IMR-90 (cell line): ENCODE measurements at regions not wholly inside any gene's neighbourhood (a gene's known extent, or its start where the extent isn't known, plus 50 kb on each side); places are given as distances from the start of the nearest gene placed in this dataset.

Experiments
- ATAC-seq: fragments of 200-7000 bp; cut with Tn5 transposase; 2 replicates; pipeline ENCODE4 v1.9.1; 2020; ENCODE audit warnings: low read depth, mild to moderate bottlenecking, moderate library complexity
- BruUV-seq: library from RNA; stranded (reverse); fragments of 400-500 nt; replicated peaks from 2 replicates; lab custom pipeline; 2021; lab: Mats Ljungman, UMichigan
- CTCF ChIA-PET: fragments of 300-600 bp; formaldehyde crosslinking; extraction: SDS; loops from one replicate; lab custom pipeline; 2021; ENCODE audit warnings: antibody characterized with exemption; lab: Yijun Ruan, JAX
- POLR2A ChIA-PET: fragments of 300-600 bp; sonication (Branson Sonifier 250); formaldehyde crosslinking; loops from one replicate; lab custom pipeline; 2022; ENCODE audit warnings: antibody characterized with exemption; ENCODE audit not compliant: unreplicated experiment; lab: Charles Lee
- DNase-seq: peaks from one replicate; pipeline ENCODE4 v3.0.0; 2013
- H2AFZ ChIP-seq: replicated peaks from 2 replicates; pipeline ENCODE3; 2013; ENCODE audit warnings: low read length, mild to moderate bottlenecking; ENCODE audit not compliant: poor library complexity
- H2AK5ac ChIP-seq: 2 replicates; pipeline ENCODE4 v1.6.1; 2013; ENCODE audit warnings: low read depth, low read length, inconsistent platforms
- H2AK9ac ChIP-seq: replicated peaks from 2 replicates; pipeline ENCODE3; 2013; ENCODE audit warnings: mild to moderate bottlenecking, low read depth, low read length, moderate library complexity; ENCODE audit not compliant: poor library complexity
- H2BK120ac ChIP-seq: 2 replicates; pipeline ENCODE4 v1.6.1; 2013; ENCODE audit warnings: low read depth, low read length, inconsistent platforms
- H2BK15ac ChIP-seq: 3 replicates; pipeline ENCODE4 v1.6.1; 2013; ENCODE audit warnings: low read depth, low read length, inconsistent platforms
- H2BK20ac ChIP-seq: 2 replicates; pipeline ENCODE4 v1.6.1; 2013; ENCODE audit warnings: low read depth, mild to moderate bottlenecking, inconsistent platforms, low read length, moderate library complexity
- H2BK5ac ChIP-seq: 2 replicates; pipeline ENCODE4 v1.6.1; 2013; ENCODE audit warnings: mild to moderate bottlenecking, low read depth, low read length, inconsistent platforms; ENCODE audit not compliant: poor library complexity, severe bottlenecking
- H3K14ac ChIP-seq: replicated peaks from 2 replicates; pipeline ENCODE4 v1.6.1; 2013; ENCODE audit warnings: low read depth, low read length, inconsistent platforms
- H3K18ac ChIP-seq: 2 replicates; pipeline ENCODE4 v1.6.1; 2013; ENCODE audit warnings: low read depth, low read length, control low read depth
- H3K23ac ChIP-seq: 2 replicates; pipeline ENCODE4 v1.6.1; 2013; ENCODE audit warnings: low read depth, low read length, inconsistent platforms
- H3K27ac ChIP-seq: 2 replicates; pipeline ENCODE4 v1.5.1; 2013; ENCODE audit warnings: mild to moderate bottlenecking, control low read depth, low read length; ENCODE audit not compliant: insufficient read depth
- H3K27me3 ChIP-seq: 2 replicates; pipeline ENCODE4 v1.6.1; 2013; ENCODE audit warnings: low read length; ENCODE audit not compliant: control insufficient read depth, insufficient read depth
- H3K36me3 ChIP-seq: 2 replicates; pipeline ENCODE4 v1.6.1; 2013; ENCODE audit warnings: low read length, mixed read lengths; ENCODE audit not compliant: control insufficient read depth, insufficient read depth
- H3K4ac ChIP-seq: 2 replicates; pipeline ENCODE4 v1.6.1; 2013; ENCODE audit warnings: low read depth, low read length, inconsistent platforms
- H3K4me1 ChIP-seq: 2 replicates; pipeline ENCODE4 v1.6.1; 2013; ENCODE audit warnings: low read length, mixed read lengths; ENCODE audit not compliant: control insufficient read depth, insufficient read depth
- H3K4me2 ChIP-seq: 2 replicates; pipeline ENCODE4 v1.6.1; 2013; ENCODE audit warnings: low read depth, mild to moderate bottlenecking, control low read depth, low read length, moderate library complexity
- H3K4me3 ChIP-seq: 2 replicates; pipeline ENCODE4 v1.5.1; 2013; ENCODE audit warnings: low read depth, mild to moderate bottlenecking, control low read depth, low read length, moderate library complexity; ENCODE audit not compliant: insufficient read depth
- H3K56ac ChIP-seq: 2 replicates; pipeline ENCODE4 v1.6.1; 2013; ENCODE audit warnings: low read length, inconsistent platforms; ENCODE audit not compliant: insufficient read depth; ENCODE audit errors: extremely low read depth
- H3K79me1 ChIP-seq, 2 experiments: 2 replicates each; pipeline ENCODE4 v1.6.1; 2013; ENCODE audit warnings: low read length in 2 of 2, inconsistent platforms in 1 of 2, low read depth in 1 of 2
- H3K9ac ChIP-seq: 2 replicates; pipeline ENCODE4 v1.6.1; 2013; ENCODE audit warnings: low read depth, low read length, control low read depth
- H3K9me1 ChIP-seq: 2 replicates; pipeline ENCODE4 v1.6.1; 2013; ENCODE audit warnings: low read length, inconsistent platforms; ENCODE audit not compliant: insufficient read depth
- H3K9me3 ChIP-seq: 2 replicates; pipeline ENCODE4 v1.6.1; 2013; ENCODE audit warnings: low read length; ENCODE audit not compliant: control insufficient read depth, insufficient read depth
- H4K20me1 ChIP-seq: 2 replicates; pipeline ENCODE4 v1.6.1; 2013; ENCODE audit warnings: low read length, inconsistent platforms; ENCODE audit not compliant: insufficient read depth
- H4K5ac ChIP-seq: 2 replicates; pipeline ENCODE4 v1.6.1; 2013; ENCODE audit warnings: mild to moderate bottlenecking, low read depth, low read length, control low read depth
- H4K8ac ChIP-seq, 2 experiments: 2 replicates each; pipeline ENCODE4 v1.6.1; 2013; ENCODE audit warnings: low read depth in 2 of 2, low read length in 2 of 2, control low read depth in 1 of 2, inconsistent platforms in 1 of 2
- H4K91ac ChIP-seq: 2 replicates; pipeline ENCODE4 v1.6.1; 2013; ENCODE audit warnings: low read depth, low read length, inconsistent platforms; ENCODE audit not compliant: insufficient read depth
- BHLHE40 ChIP-seq: fragments of 150-350 bp; IDR thresholded peaks from 2 replicates; pipeline ENCODE4 v1.6.1; 2016; ENCODE audit warnings: mild to moderate bottlenecking, low read depth, low read length
- CEBPB ChIP-seq: IDR thresholded peaks from 2 replicates; pipeline ENCODE4 v1.6.1; 2012; ENCODE audit warnings: low read depth, low read length, improper control_type of control experiment
- FOS ChIP-seq: fragments of 150-350 bp; IDR thresholded peaks from 2 replicates; pipeline ENCODE4 v1.6.1; 2016; ENCODE audit warnings: low read depth, low read length
- MAFK ChIP-seq: IDR thresholded peaks from 2 replicates; pipeline ENCODE4 v1.6.1; 2012; ENCODE audit warnings: low read depth, low read length, improper control_type of control experiment
- MXI1 ChIP-seq: IDR thresholded peaks from 2 replicates; pipeline ENCODE4 v1.6.1; 2012; ENCODE audit warnings: low read depth, mild to moderate bottlenecking, low read length, moderate library complexity, borderline replicate concordance
- POLR2A ChIP-seq: IDR thresholded peaks from 2 replicates; pipeline ENCODE4 v1.6.1; 2012; ENCODE audit warnings: mild to moderate bottlenecking, low read depth, low read length
- RAD21 ChIP-seq: IDR thresholded peaks from 2 replicates; pipeline ENCODE4 v1.6.1; 2012; ENCODE audit warnings: low read length, improper control_type of control experiment
- RFX5 ChIP-seq: IDR thresholded peaks from 2 replicates; pipeline ENCODE4 v1.8.0; 2012; ENCODE audit warnings: low read depth, mild to moderate bottlenecking, low read length, moderate library complexity
- WGBS, 2 experiments: methylation state at CpG; one replicate each; pipeline versions ENCODE4 v1.1.5 to v1.1.7; 2013; ENCODE audit warnings: missing lambda C conversion rate in 2 of 2; ENCODE audit not compliant: insufficient read length in 1 of 2; ENCODE audit errors: extremely low coverage in 2 of 2; 5-methylcytosine and 5-hydroxymethylcytosine counted together
- dilution Hi-C: fragments of 300-500 bp; cut with HindIII; formaldehyde crosslinking; loops from one replicate; pipeline ENCODE4 v1.14.3; 2018; ENCODE audit warnings: low sequenced_read_pairs; ENCODE audit not compliant: unreplicated experiment
- in situ Hi-C: fragments of 300-500 bp; cut with MboI; formaldehyde crosslinking; loops from 3 replicates; pipeline ENCODE4 v1.14.3; 2019; ENCODE audit warnings: low sequenced_read_pairs, inconsistent platforms, mixed read lengths
- intact Hi-C: fragments of 100-400 bp; cut with micrococcal nuclease; formaldehyde crosslinking; loops from 2 replicates; pipeline ENCODE4 v1.10.0; 2022
- TF ChIP-seq, protein P1 (sequence below): conservative IDR thresholded peaks from 2 replicates; pipeline ENCODE4 v1.5.1; 2012; ENCODE audit warnings: mild to moderate bottlenecking, low read depth, low read length, improper control_type of control experiment
- TF ChIP-seq, protein P2 (sequence below): fragments of 150-350 bp; IDR thresholded peaks from 2 replicates; pipeline ENCODE4 v1.6.1; 2016; ENCODE audit warnings: low read depth, mild to moderate bottlenecking, low read length, moderate library complexity, borderline replicate concordance

DNA sequence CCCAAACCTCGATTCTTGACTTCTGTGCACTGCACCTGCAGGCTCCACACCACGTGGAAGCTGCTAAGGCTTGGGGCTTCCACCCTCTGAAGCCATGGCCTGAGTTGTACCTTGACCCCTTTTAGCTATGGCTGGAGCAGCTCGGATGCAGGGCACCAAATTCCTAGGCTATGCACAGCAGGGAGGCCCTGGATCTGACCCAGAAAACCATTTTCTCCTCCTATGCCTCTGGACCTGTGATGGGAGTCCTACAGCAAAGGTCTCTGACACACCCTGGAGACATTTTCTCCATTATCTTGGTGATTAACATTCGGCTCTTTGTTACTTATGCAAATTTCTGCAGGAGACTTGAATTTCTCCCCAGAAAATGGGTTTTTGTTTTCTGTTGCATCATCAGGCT is 309.2 kb upstream of the DDI1 start:
- Histone ChIP-seq H3K14ac (no peak overlapping the region), H3K36me3 (no peaks in the 10 kb centered on the region), H2AK5ac (no peak overlapping the region), H3K4me1 (peaks cover 2% of the 10 kb centered on the region), H4K20me1 (no peaks in the 10 kb centered on the region), H3K18ac (no peak overlapping the region), H3K4ac (no peak overlapping the region), H3K4me2 (no peak overlapping the region), H4K91ac (no peak overlapping the region), H3K79me1 (no peaks in the 10 kb centered on the region), H3K9ac (no peak overlapping the region), H2BK5ac (no peak overlapping the region), H4K8ac (no peak overlapping the region), H2AK9ac (no peak overlapping the region), H3K56ac (no peak overlapping the region), H2BK20ac (no peak overlapping the region), H3K27ac (no peak overlapping the region), H3K9me1 (no peaks in the 10 kb centered on the region), H3K9me3 (no peaks in the 10 kb centered on the region; the same call in none of the 2 replicates), H3K23ac (no peak overlapping the region), H2BK15ac (no peak overlapping the region), H2BK120ac (no peak overlapping the region), H3K4me3 (no peak overlapping the region), H3K27me3 (no peaks in the 10 kb centered on the region), H4K5ac (no peak overlapping the region), H2AFZ (no peak overlapping the region)
- TF ChIP-seq BHLHE40 (no peak), RAD21 (no peak), FOS (no peak), RFX5 (no peak), MXI1 (no peak), CEBPB (no peak), POLR2A (no peak), MAFK (no peak)
- TF ChIP-seq, protein P1, sequence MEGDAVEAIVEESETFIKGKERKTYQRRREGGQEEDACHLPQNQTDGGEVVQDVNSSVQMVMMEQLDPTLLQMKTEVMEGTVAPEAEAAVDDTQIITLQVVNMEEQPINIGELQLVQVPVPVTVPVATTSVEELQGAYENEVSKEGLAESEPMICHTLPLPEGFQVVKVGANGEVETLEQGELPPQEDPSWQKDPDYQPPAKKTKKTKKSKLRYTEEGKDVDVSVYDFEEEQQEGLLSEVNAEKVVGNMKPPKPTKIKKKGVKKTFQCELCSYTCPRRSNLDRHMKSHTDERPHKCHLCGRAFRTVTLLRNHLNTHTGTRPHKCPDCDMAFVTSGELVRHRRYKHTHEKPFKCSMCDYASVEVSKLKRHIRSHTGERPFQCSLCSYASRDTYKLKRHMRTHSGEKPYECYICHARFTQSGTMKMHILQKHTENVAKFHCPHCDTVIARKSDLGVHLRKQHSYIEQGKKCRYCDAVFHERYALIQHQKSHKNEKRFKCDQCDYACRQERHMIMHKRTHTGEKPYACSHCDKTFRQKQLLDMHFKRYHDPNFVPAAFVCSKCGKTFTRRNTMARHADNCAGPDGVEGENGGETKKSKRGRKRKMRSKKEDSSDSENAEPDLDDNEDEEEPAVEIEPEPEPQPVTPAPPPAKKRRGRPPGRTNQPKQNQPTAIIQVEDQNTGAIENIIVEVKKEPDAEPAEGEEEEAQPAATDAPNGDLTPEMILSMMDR, result no peak
- TF ChIP-seq, protein P2, sequence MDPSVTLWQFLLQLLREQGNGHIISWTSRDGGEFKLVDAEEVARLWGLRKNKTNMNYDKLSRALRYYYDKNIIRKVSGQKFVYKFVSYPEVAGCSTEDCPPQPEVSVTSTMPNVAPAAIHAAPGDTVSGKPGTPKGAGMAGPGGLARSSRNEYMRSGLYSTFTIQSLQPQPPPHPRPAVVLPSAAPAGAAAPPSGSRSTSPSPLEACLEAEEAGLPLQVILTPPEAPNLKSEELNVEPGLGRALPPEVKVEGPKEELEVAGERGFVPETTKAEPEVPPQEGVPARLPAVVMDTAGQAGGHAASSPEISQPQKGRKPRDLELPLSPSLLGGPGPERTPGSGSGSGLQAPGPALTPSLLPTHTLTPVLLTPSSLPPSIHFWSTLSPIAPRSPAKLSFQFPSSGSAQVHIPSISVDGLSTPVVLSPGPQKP, result no peak
- intact Hi-C loops, result no loop called here
- in situ Hi-C loops, result no loop called here
- dilution Hi-C loops, result no loop called here
- ChIA-PET CTCF (no interaction called here), POLR2A (no interaction called here)
- ATAC-seq, result no peak
- no peak for DNase-seq
- no TSS peak for BruUV-seq
- WGBS, 2 experiments, result 75% methylated on average over 3 of the region's 4 CpGs; no CpG with 5 or more reads in 1 of the 2 experiments
